Peyer's patch (tissue), 4 donors: ENCODE measurements at regions not wholly inside any gene's neighbourhood (a gene's known extent, or its start where the extent isn't known, plus 50 kb on each side); places are given as distances from the start of the nearest gene placed in this dataset.

Experiments
- CTCF ChIP-seq, 6 experiments: fragments of 450-650 bp in 4 of 6; fragments of 200-600 bp in 2 of 6; sonication (generic) in 1 of 6; IDR thresholded peaks; one replicate each; pipeline ENCODE4 v1.5.1; 2017 to 2019; ENCODE audit warnings: antibody characterized with exemption in 6 of 6, mild to moderate bottlenecking in 3 of 6, moderate library complexity in 1 of 6
- POLR2A ChIP-seq, 2 donors: fragments of 450-650 bp; IDR thresholded peaks; one replicate each; pipeline ENCODE4 v1.5.1; 2017; ENCODE audit warnings: antibody characterized with exemption in 2 of 2, mild to moderate bottlenecking in 2 of 2, moderate library complexity in 2 of 2

GRCh38 chr6:14874975-14875480, 370.8 kb upstream of the JARID2 start:
- TF ChIP-seq CTCF (IDR thresholded peaks at IDR 0.05) (no peak), POLR2A (IDR thresholded peaks at IDR 0.05) (no peak)
